DOHH2 (cell line): ENCODE measurements at regions not wholly inside any gene's neighbourhood (a gene's known extent, or its start where the extent isn't known, plus 50 kb on each side); places are given as distances from the start of the nearest gene placed in this dataset.

ENCODE experiments used
- H3F3A ChIP-seq: fragments of 200-600 bp; sonication (generic), shearing (Covaris generic); 2 replicates; pipeline ENCODE4 v1.6.0; 2016; ENCODE audit warnings: antibody characterized with exemption, mild to moderate bottlenecking; ENCODE audit not compliant: control insufficient read depth, insufficient read depth
- H3K27ac ChIP-seq: fragments of 200-600 bp; sonication (generic); 2 replicates; pipeline ENCODE4 v1.5.1; 2014; ENCODE audit warnings: low read depth, mild to moderate bottlenecking, low read length, moderate library complexity
- H3K27me3 ChIP-seq: fragments of 200-600 bp; sonication (generic); 2 replicates; pipeline ENCODE4 v1.6.1; 2014; ENCODE audit warnings: mild to moderate bottlenecking, low read length, mixed read lengths; ENCODE audit not compliant: control insufficient read depth
- H3K36me3 ChIP-seq: fragments of 200-600 bp; sonication (generic); 2 replicates; pipeline ENCODE4 v1.6.1; 2014; ENCODE audit warnings: mild to moderate bottlenecking, low read length, moderate library complexity, mixed read lengths; ENCODE audit not compliant: control insufficient read depth
- H3K4me1 ChIP-seq: fragments of 200-600 bp; sonication (generic); 2 replicates; pipeline ENCODE4 v1.6.1; 2014; ENCODE audit warnings: mild to moderate bottlenecking, low read length, mixed read lengths; ENCODE audit not compliant: control insufficient read depth
- H3K4me2 ChIP-seq: fragments of 200-600 bp; sonication (generic); 2 replicates; pipeline ENCODE4 v1.6.0; 2014; ENCODE audit warnings: mild to moderate bottlenecking, low read length, moderate library complexity
- H3K4me3 ChIP-seq: fragments of 200-600 bp; sonication (generic); 2 replicates; pipeline ENCODE4 v1.5.1; 2014; ENCODE audit warnings: mild to moderate bottlenecking, low read length, mixed read lengths
- H3K79me2 ChIP-seq: fragments of 200-600 bp; sonication (generic); 2 replicates; pipeline ENCODE4 v1.6.1; 2014; ENCODE audit warnings: mild to moderate bottlenecking, low read length, mixed read lengths; ENCODE audit not compliant: control insufficient read depth
- H3K9me2 ChIP-seq: fragments of 200-600 bp; sonication (generic); replicated peaks from 2 replicates; pipeline ENCODE4 v1.6.1; 2014; ENCODE audit warnings: mild to moderate bottlenecking, low read length, mixed read lengths; ENCODE audit not compliant: control insufficient read depth
- H3K9me3 ChIP-seq: fragments of 200-600 bp; sonication (generic); 2 replicates; pipeline ENCODE4 v1.6.1; 2014; ENCODE audit warnings: antibody characterized with exemption, low read length, mixed read lengths; ENCODE audit not compliant: control insufficient read depth, insufficient read depth
- H4K20me1 ChIP-seq: fragments of 200-600 bp; sonication (generic); 2 replicates; pipeline ENCODE4 v1.6.0; 2014; ENCODE audit warnings: low read depth, mild to moderate bottlenecking, antibody characterized with exemption, low read length, moderate library complexity; ENCODE audit not compliant: control insufficient read depth, insufficient read depth
- CTCF ChIP-seq: fragments of 200-600 bp; sonication (generic); IDR thresholded peaks from one replicate; pipeline ENCODE4 v1.5.1; 2014; ENCODE audit warnings: antibody characterized with exemption, mild to moderate bottlenecking, low read depth, low read length; ENCODE audit not compliant: poor library complexity, severe bottlenecking
- EZH2phosphoT487 ChIP-seq: fragments of 200-600 bp; sonication (generic); IDR thresholded peaks from 2 replicates; pipeline ENCODE4 v1.6.1; 2017; ENCODE audit warnings: borderline replicate concordance, mild to moderate bottlenecking, antibody characterized with exemption, low read length, moderate library complexity, mixed read lengths

GRCh38 chr6:62615366-62616015 lies 329.5 kb upstream of the KHDRBS2 start:
- Histone ChIP-seq H3K4me1 (no peaks in the 10 kb centered on the region), H3K27me3 (no peaks in the 10 kb centered on the region), H3K4me2 (no peak overlapping the region), H4K20me1 (no peaks in the 10 kb centered on the region), H3K9me2 (no peaks in the 10 kb centered on the region), H3K27ac (no peak overlapping the region), H3K9me3 (no peaks in the 10 kb centered on the region), H3F3A (no peaks in the 10 kb centered on the region), H3K79me2 (no peaks in the 10 kb centered on the region), H3K4me3 (no peak overlapping the region), H3K36me3 (no peaks in the 10 kb centered on the region)
- no peak for TF ChIP-seq EZH2phosphoT487
- TF ChIP-seq CTCF = no peak

- H4K20me1 ChIP-seq = no peaks in the 10 kb centered on the region
- H3F3A ChIP-seq = no peaks in the 10 kb centered on the region
- H3K79me2 ChIP-seq = no peaks in the 10 kb centered on the region
- H3K36me3 ChIP-seq = no peaks in the 10 kb centered on the region
- no peaks in the 10 kb centered on the region for H3K9me3 ChIP-seq
- no peak overlapping the region for H3K4me2 ChIP-seq
- no peaks in the 10 kb centered on the region for H3K9me2 ChIP-seq
- no peaks in the 10 kb centered on the region for H3K27me3 ChIP-seq
- H3K27ac ChIP-seq = no peak overlapping the region
- H3K4me1 ChIP-seq = no peaks in the 10 kb centered on the region
- no peak for TF ChIP-seq CTCF
- no peak for TF ChIP-seq EZH2phosphoT487
- no peak overlapping the region for H3K4me3 ChIP-seq
Observed at GRCh38 chr6:62614442-62614841, 328.4 kb upstream of the KHDRBS2 start.

DNA sequence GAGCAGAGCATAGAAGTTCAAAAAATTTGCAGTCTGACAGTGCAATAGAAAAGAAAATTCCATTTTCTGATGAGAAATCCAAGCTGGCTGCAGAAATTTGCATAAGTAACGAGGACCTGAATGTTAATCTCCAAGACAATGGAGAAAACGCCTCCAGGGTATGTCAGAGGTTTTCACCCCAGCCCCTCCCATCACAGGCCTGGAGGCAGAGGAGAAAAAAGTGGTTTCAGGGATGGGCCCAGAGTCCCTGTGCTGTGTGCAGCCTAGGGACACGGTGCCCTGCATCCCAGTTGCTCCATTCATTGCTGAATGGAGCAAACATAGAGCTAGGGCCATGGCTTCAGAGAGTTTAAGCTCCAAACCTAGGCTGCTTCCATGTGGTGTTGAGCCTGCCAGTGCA lies 327.9 kb upstream of the KHDRBS2 start:
- no peak overlapping the region for H3K27ac ChIP-seq
- H3K79me2 ChIP-seq = no peaks in the 10 kb centered on the region
- no peaks in the 10 kb centered on the region for H3K9me3 ChIP-seq
- no peaks in the 10 kb centered on the region for H3K27me3 ChIP-seq
- H3K4me1 ChIP-seq = no peaks in the 10 kb centered on the region
- H3K4me3 ChIP-seq = no peak overlapping the region
- no peaks in the 10 kb centered on the region for H3K9me2 ChIP-seq
- no peak overlapping the region for H3K4me2 ChIP-seq
- no peaks in the 10 kb centered on the region for H3K36me3 ChIP-seq
- TF ChIP-seq EZH2phosphoT487 = no peak
- no peak for TF ChIP-seq CTCF
- H3F3A ChIP-seq = no peaks in the 10 kb centered on the region
- no peaks in the 10 kb centered on the region for H4K20me1 ChIP-seq
